HEK293 (cell line): ENCODE measurements at regions not wholly inside any gene's neighbourhood (a gene's known extent, or its start where the extent isn't known, plus 50 kb on each side); places are given as distances from the start of the nearest gene placed in this dataset.

Experiments used
- CTCF ChIA-PET: fragments of 350-600 bp; formaldehyde crosslinking; extraction: SDS; loops from one replicate; lab custom pipeline; 2021; ENCODE audit warnings: antibody characterized with exemption; lab: Yijun Ruan, JAX
- POLR2A ChIA-PET: fragments of 300-600 bp; formaldehyde crosslinking; extraction: SDS; loops from one replicate; lab custom pipeline; 2020; ENCODE audit warnings: antibody characterized with exemption, inconsistent platforms; lab: Yijun Ruan, JAX
- H3K27ac ChIP-seq: fragments of 200-500 bp; sonication (Bioruptor generic); 2 replicates; pipeline ENCODE4 v1.5.1; 2014; ENCODE audit warnings: low read depth, low read length, control low read depth, inconsistent platforms; ENCODE audit errors: extremely low read depth
- H3K36me3 ChIP-seq, 2 experiments: fragments of 200-500 bp in 1 of 2; sonication (Bioruptor generic) in 1 of 2; 1 replicate in 1 of 2; 2 replicates in 1 of 2; pipeline ENCODE4 v1.5.1; 2014 to 2017; ENCODE audit warnings: inconsistent platforms in 2 of 2, low read length in 2 of 2; ENCODE audit not compliant: control insufficient read depth in 2 of 2, insufficient read depth in 1 of 2
- H3K4me1 ChIP-seq: fragments of 200-500 bp; sonication (Bioruptor generic); 2 replicates; pipeline ENCODE4 v1.5.1; 2014; ENCODE audit warnings: mild to moderate bottlenecking, low read length, inconsistent platforms; ENCODE audit not compliant: control insufficient read depth, insufficient read depth
- H3K4me3 ChIP-seq: 2 replicates; pipeline ENCODE4 v1.5.1; 2011; ENCODE audit warnings: low read depth, mild to moderate bottlenecking, control low read depth, low read length, moderate library complexity
- H3K9me3 ChIP-seq: fragments of 200-500 bp; sonication (Bioruptor generic); 2 replicates; pipeline ENCODE4 v1.5.1; 2014; ENCODE audit warnings: low read depth, low read length, inconsistent platforms; ENCODE audit not compliant: control insufficient read depth, insufficient read depth
- ATF2 ChIP-seq: fragments of 450-650 bp; formaldehyde crosslinking; IDR thresholded peaks from 2 replicates; pipeline ENCODE4 v1.5.1; 2016; ENCODE audit warnings: missing biosample characterization, missing genetic modification characterization, low read depth
- EGR2 ChIP-seq: fragments of 450-650 bp; formaldehyde crosslinking; IDR thresholded peaks from 2 replicates; pipeline ENCODE4 v1.5.1; 2016; ENCODE audit warnings: low read depth, missing biosample characterization, missing genetic modification characterization
- GLI4 ChIP-seq: fragments of 450-650 bp; formaldehyde crosslinking; IDR thresholded peaks from 2 replicates; pipeline ENCODE4 v1.5.1; 2016; ENCODE audit warnings: missing biosample characterization, missing genetic modification characterization
- KLF17 ChIP-seq: fragments of 450-650 bp; formaldehyde crosslinking; IDR thresholded peaks from 2 replicates; pipeline ENCODE4 v1.5.1; 2016; ENCODE audit warnings: missing biosample characterization, missing genetic modification characterization
- REPIN1 ChIP-seq: fragments of 450-650 bp; formaldehyde crosslinking; IDR thresholded peaks from 2 replicates; pipeline ENCODE4 v1.5.1; 2017; ENCODE audit warnings: missing biosample characterization, missing genetic modification characterization, low read depth
- YY2 ChIP-seq: fragments of 450-650 bp; formaldehyde crosslinking; IDR thresholded peaks from 2 replicates; pipeline ENCODE4 v1.5.1; 2016; ENCODE audit warnings: missing biosample characterization, missing genetic modification characterization
- ZBTB17 ChIP-seq: fragments of 450-650 bp; formaldehyde crosslinking; IDR thresholded peaks from 2 replicates; pipeline ENCODE4 v1.5.1; 2016; ENCODE audit warnings: missing biosample characterization, missing genetic modification characterization
- ZBTB21 ChIP-seq: fragments of 450-650 bp; formaldehyde crosslinking; IDR thresholded peaks from 2 replicates; pipeline ENCODE4 v1.5.1; 2017; ENCODE audit warnings: missing biosample characterization, missing genetic modification characterization
- ZNF174 ChIP-seq: fragments of 450-650 bp; formaldehyde crosslinking; IDR thresholded peaks from 2 replicates; pipeline ENCODE4 v1.5.0; 2017; ENCODE audit warnings: missing biosample characterization, mild to moderate bottlenecking, missing genetic modification characterization
- ZNF2 ChIP-seq: fragments of 450-650 bp; formaldehyde crosslinking; IDR thresholded peaks from 2 replicates; pipeline ENCODE4 v1.5.1; 2016; ENCODE audit warnings: missing biosample characterization, missing genetic modification characterization
- ZNF202 ChIP-seq: fragments of 450-650 bp; formaldehyde crosslinking; IDR thresholded peaks from 2 replicates; pipeline ENCODE4 v1.5.1; 2016; ENCODE audit warnings: missing biosample characterization, missing genetic modification characterization, borderline replicate concordance
- ZNF223 ChIP-seq: fragments of 450-650 bp; formaldehyde crosslinking; IDR thresholded peaks from 2 replicates; pipeline ENCODE4 v1.5.1; 2016; ENCODE audit warnings: missing biosample characterization, missing genetic modification characterization
- ZNF23 ChIP-seq: fragments of 450-650 bp; formaldehyde crosslinking; IDR thresholded peaks from 2 replicates; pipeline ENCODE4 v1.5.1; 2016; ENCODE audit warnings: missing biosample characterization, missing genetic modification characterization, borderline replicate concordance
- ZNF341 ChIP-seq: fragments of 450-650 bp; formaldehyde crosslinking; IDR thresholded peaks from 2 replicates; pipeline ENCODE4; 2016; ENCODE audit warnings: low read depth, missing biosample characterization, missing genetic modification characterization
- ZNF37A ChIP-seq: fragments of 450-650 bp; IDR thresholded peaks from 2 replicates; pipeline ENCODE4 v1.5.1; 2018; ENCODE audit warnings: missing biosample characterization, missing genetic modification characterization
- ZNF426 ChIP-seq: fragments of 450-650 bp; formaldehyde crosslinking; IDR thresholded peaks from 2 replicates; pipeline ENCODE4 v1.5.1; 2017; ENCODE audit warnings: missing biosample characterization, missing genetic modification characterization, mild to moderate bottlenecking, inconsistent platforms, moderate library complexity
- ZNF488 ChIP-seq: fragments of 450-650 bp; formaldehyde crosslinking; IDR thresholded peaks from 2 replicates; pipeline ENCODE4 v1.5.1; 2016; ENCODE audit warnings: missing biosample characterization, missing genetic modification characterization
- ZNF510 ChIP-seq: fragments of 450-650 bp; formaldehyde crosslinking; IDR thresholded peaks from 2 replicates; pipeline ENCODE4 v1.5.1; 2018; ENCODE audit warnings: mild to moderate bottlenecking, missing genetic modification characterization, missing biosample characterization; ENCODE audit not compliant: insufficient replicate concordance
- ZNF544 ChIP-seq: fragments of 450-650 bp; formaldehyde crosslinking; IDR thresholded peaks from 2 replicates; pipeline ENCODE4 v1.5.0; 2017; ENCODE audit warnings: missing biosample characterization, missing genetic modification characterization
- ZNF549 ChIP-seq: fragments of 450-650 bp; IDR thresholded peaks from 2 replicates; pipeline ENCODE4 v1.5.1; 2018; ENCODE audit warnings: missing biosample characterization, missing genetic modification characterization, mild to moderate bottlenecking, inconsistent platforms, moderate library complexity
- ZNF610 ChIP-seq: fragments of 450-650 bp; formaldehyde crosslinking; IDR thresholded peaks from 2 replicates; pipeline ENCODE4 v1.5.1; 2016; ENCODE audit warnings: missing biosample characterization, missing genetic modification characterization, borderline replicate concordance
- ZNF677 ChIP-seq: fragments of 450-650 bp; IDR thresholded peaks from 2 replicates; pipeline ENCODE4 v1.5.0; 2018; ENCODE audit warnings: missing biosample characterization, mild to moderate bottlenecking, missing genetic modification characterization, moderate library complexity
- ZNF837 ChIP-seq: fragments of 450-650 bp; formaldehyde crosslinking; IDR thresholded peaks from 2 replicates; pipeline ENCODE4 v1.5.1; 2016; ENCODE audit warnings: missing biosample characterization, missing genetic modification characterization

- TF ChIP-seq ZNF488 (tag by site-specific recombination), result no peak
Observed at GRCh38 chr1:78722105-78722504, 72.5 kb downstream of the IFI44 start (continued).

GRCh38 chr1:78722521-78722920, 72.9 kb downstream of the IFI44 start:
- CTCF ChIA-PET, result interaction anchor here (0.7 kb wide), 1 partner anchor 117 kb away, joined by 6 read pairs; no protein-coding TSS in a partner anchor
- POLR2A ChIA-PET, result no interaction called here
- Histone ChIP-seq H3K9me3 (no peaks in the 10 kb centered on the region), H3K4me1 (no peaks in the 10 kb centered on the region), H3K4me3 (no peak overlapping the region), H3K27ac (no peak overlapping the region), H3K36me3 (no peaks in the 10 kb centered on the region)
- no peak for TF ChIP-seq ZNF837 (tag by site-specific recombination)
- no peak for TF ChIP-seq GLI4 (tag by site-specific recombination)
- no peak for TF ChIP-seq REPIN1
- no peak for TF ChIP-seq ZNF37A

- CTCF ChIA-PET, result no interaction called here
- Histone ChIP-seq H3K4me3 (no peak overlapping the region), H3K36me3 (no peaks in the 10 kb centered on the region), H3K27ac (no peak overlapping the region), H3K9me3 (no peaks in the 10 kb centered on the region), H3K4me1 (no peaks in the 10 kb centered on the region)
- POLR2A ChIA-PET, result no interaction called here
- TF ChIP-seq YY2 (no peak), ZBTB21 (tag by site-specific recombination) (no peak), ZBTB17 (tag by site-specific recombination) (no peak), ZNF677 (tag by site-specific recombination) (no peak), ZNF202 (tag by site-specific recombination) (no peak)
Observed at GRCh38 chr1:78722947-78723346, 73.3 kb downstream of the IFI44 start.

- Histone ChIP-seq H3K4me3 (no peak overlapping the region), H3K27ac (no peak overlapping the region), H3K36me3 (no peaks in the 10 kb centered on the region), H3K4me1 (no peaks in the 10 kb centered on the region), H3K9me3 (no peaks in the 10 kb centered on the region)
- no peak for TF ChIP-seq KLF17 (tag by site-specific recombination)
- TF ChIP-seq ZNF174, result no peak
- TF ChIP-seq ATF2 (tag by site-specific recombination), result no peak
- no peak for TF ChIP-seq ZNF2 (tag by site-specific recombination)
- no peak for TF ChIP-seq ZNF610
- no peak for TF ChIP-seq ZNF223 (tag by site-specific recombination)
- no peak for TF ChIP-seq EGR2 (tag by site-specific recombination)
- TF ChIP-seq ZNF549 (tag by site-specific recombination), result no peak
- no peak for TF ChIP-seq ZNF544 (tag by site-specific recombination)
- no peak for TF ChIP-seq ZNF341 (tag by site-specific recombination)
- no peak for TF ChIP-seq ZNF510 (tag by site-specific recombination)
- TF ChIP-seq ZNF23 (tag by site-specific recombination), result no peak
- no peak for TF ChIP-seq ZNF426 (tag by site-specific recombination)
- POLR2A ChIA-PET, result no interaction called here
- CTCF ChIA-PET, result no interaction called here
Observed at GRCh38 chr1:78726686-78727085, 77.1 kb downstream of the IFI44 start.
